Loucy (cell line): ENCODE measurements at regions not wholly inside any gene's neighbourhood (a gene's known extent, or its start where the extent isn't known, plus 50 kb on each side); places are given as distances from the start of the nearest gene placed in this dataset.

Experiments used
- CTCF ChIP-seq: fragments of 200-600 bp; sonication (generic); conservative IDR thresholded peaks from 2 replicates; pipeline ENCODE4 v1.5.1; 2014; ENCODE audit warnings: mild to moderate bottlenecking, antibody characterized with exemption, low read length
- EZH2phosphoT487 ChIP-seq: fragments of 200-600 bp; IDR thresholded peaks from 2 replicates; pipeline ENCODE4 v1.6.1; 2018; ENCODE audit warnings: antibody characterized with exemption, mild to moderate bottlenecking, moderate library complexity, borderline replicate concordance

GRCh38 chr11:36722421-36722820 lies 124.4 kb upstream of the RAG2 start:
- TF ChIP-seq EZH2phosphoT487: no peak
- no peak for TF ChIP-seq CTCF
